ENCODE measurements at regions not wholly inside any gene's neighbourhood (a gene's known extent, or its start where the extent isn't known, plus 50 kb on each side); places are given as distances from the start of the nearest gene placed in this dataset.

DNA sequence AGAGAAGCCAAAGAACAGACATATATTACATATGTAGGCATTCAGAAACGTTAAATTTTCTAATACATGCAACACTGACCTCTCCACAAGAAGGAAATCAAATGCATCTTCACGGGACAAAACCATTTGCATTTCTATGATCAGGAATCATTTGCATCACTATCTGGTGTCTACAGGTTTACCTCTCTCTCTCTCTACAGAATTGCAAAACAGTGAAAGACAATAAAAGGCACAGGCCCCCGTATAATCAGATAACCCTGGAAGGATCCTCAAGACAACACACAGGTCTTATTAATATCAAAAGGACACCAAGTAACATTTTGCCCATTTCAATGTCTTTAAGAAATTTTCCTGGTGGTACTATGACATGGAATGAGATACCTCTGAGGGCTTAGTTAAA is 306.3 kb downstream of the GPAM start:
- TF ChIP-seq, protein P1, sequence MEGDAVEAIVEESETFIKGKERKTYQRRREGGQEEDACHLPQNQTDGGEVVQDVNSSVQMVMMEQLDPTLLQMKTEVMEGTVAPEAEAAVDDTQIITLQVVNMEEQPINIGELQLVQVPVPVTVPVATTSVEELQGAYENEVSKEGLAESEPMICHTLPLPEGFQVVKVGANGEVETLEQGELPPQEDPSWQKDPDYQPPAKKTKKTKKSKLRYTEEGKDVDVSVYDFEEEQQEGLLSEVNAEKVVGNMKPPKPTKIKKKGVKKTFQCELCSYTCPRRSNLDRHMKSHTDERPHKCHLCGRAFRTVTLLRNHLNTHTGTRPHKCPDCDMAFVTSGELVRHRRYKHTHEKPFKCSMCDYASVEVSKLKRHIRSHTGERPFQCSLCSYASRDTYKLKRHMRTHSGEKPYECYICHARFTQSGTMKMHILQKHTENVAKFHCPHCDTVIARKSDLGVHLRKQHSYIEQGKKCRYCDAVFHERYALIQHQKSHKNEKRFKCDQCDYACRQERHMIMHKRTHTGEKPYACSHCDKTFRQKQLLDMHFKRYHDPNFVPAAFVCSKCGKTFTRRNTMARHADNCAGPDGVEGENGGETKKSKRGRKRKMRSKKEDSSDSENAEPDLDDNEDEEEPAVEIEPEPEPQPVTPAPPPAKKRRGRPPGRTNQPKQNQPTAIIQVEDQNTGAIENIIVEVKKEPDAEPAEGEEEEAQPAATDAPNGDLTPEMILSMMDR (conservative IDR thresholded peaks at IDR 0.05): no peak
- no peak for TF ChIP-seq EZH2 (IDR thresholded peaks at IDR 0.05; ENCODE audit: low read depth)
